ENCODE measurements at regions not wholly inside any gene's neighbourhood (a gene's known extent, or its start where the extent isn't known, plus 50 kb on each side); places are given as distances from the start of the nearest gene placed in this dataset.

GRCh38 chr11:80943226-80943625 is 1502.4 kb upstream of the TENM4 start:
- TF ChIP-seq POLR2AphosphoS5 (IDR thresholded peaks at IDR 0.05; ENCODE audit: low read depth, low read length), result no peak
- no peak for TF ChIP-seq POLR2A (IDR thresholded peaks at IDR 0.05; ENCODE audit: low read depth, low read length)
- TF ChIP-seq TAF1 (IDR thresholded peaks at IDR 0.05; ENCODE audit: borderline replicate concordance, low read depth, low read length), result no peak

Measured in GM12892 (cell line).